CD4-positive, alpha-beta T cell (primary cell): ENCODE measurements at regions not wholly inside any gene's neighbourhood (a gene's known extent, or its start where the extent isn't known, plus 50 kb on each side); places are given as distances from the start of the nearest gene placed in this dataset.

ENCODE experiments used
- ATAC-seq: fragments of 200-7000 bp; cut with Tn5 transposase; one replicate; pipeline ENCODE4 v1.10.0; 2022; ENCODE audit warnings: mild to moderate bottlenecking; ENCODE audit not compliant: poor library complexity
- CTCF ChIA-PET: fragments of 350-600 bp; sonication (Branson Sonifier 250); formaldehyde crosslinking; loops from one replicate; lab custom pipeline; 2021; ENCODE audit warnings: antibody characterized with exemption, inconsistent platforms; lab: Charles Lee
- POLR2A ChIA-PET: fragments of 350-600 bp; sonication (Branson Sonifier 250); formaldehyde crosslinking; loops from one replicate; lab custom pipeline; 2021; ENCODE audit warnings: antibody characterized with exemption, inconsistent platforms; lab: Charles Lee
- DNase-seq, 14 experiments: peaks; one replicate each; pipeline ENCODE4 v3.0.0-alpha.2; 2013 to 2020; ENCODE audit warnings: mixed read lengths in 2 of 14
- H3K27ac ChIP-seq, 2 donors: one replicate each; pipeline versions ENCODE4 v1.5.1 to v1.7.0; 2013; ENCODE audit warnings: low read length in 2 of 2, low read depth in 1 of 2, mild to moderate bottlenecking in 1 of 2
- H3K27me3 ChIP-seq, 2 experiments: 1 replicate in 1 of 2; 2 replicates in 1 of 2; pipeline versions ENCODE4 v1.6.1 to v1.7.0; 2013; ENCODE audit warnings: low read length in 2 of 2, control low read depth in 1 of 2, mild to moderate bottlenecking in 1 of 2, moderate library complexity in 1 of 2; ENCODE audit not compliant: insufficient read depth in 2 of 2, control insufficient read depth in 1 of 2
- H3K36me3 ChIP-seq: one replicate; pipeline ENCODE4 v1.6.1; 2013; ENCODE audit warnings: low read length, control low read depth; ENCODE audit not compliant: insufficient read depth
- H3K4me1 ChIP-seq: one replicate; pipeline ENCODE4 v1.6.1; 2013; ENCODE audit warnings: low read length, control low read depth; ENCODE audit not compliant: insufficient read depth
- H3K4me3 ChIP-seq: one replicate; pipeline ENCODE4 v1.5.1; 2013; ENCODE audit warnings: mild to moderate bottlenecking, low read length, moderate library complexity
- H3K9me3 ChIP-seq, 2 experiments: 1 replicate in 1 of 2; 2 replicates in 1 of 2; pipeline versions ENCODE4 v1.6.1 to v1.7.0; 2013; ENCODE audit warnings: low read length in 2 of 2, mild to moderate bottlenecking in 2 of 2, control low read depth in 1 of 2, moderate library complexity in 1 of 2; ENCODE audit not compliant: control insufficient read depth in 1 of 2, insufficient read depth in 1 of 2
- H3K27ac Mint-ChIP-seq: one replicate; pipeline ENCODE4 v1.8.0; 2020; ENCODE audit warnings: mixed read lengths
- H3K27me3 Mint-ChIP-seq: one replicate; pipeline ENCODE4 v1.8.0; 2021; ENCODE audit warnings: mixed read lengths
- H3K36me3 Mint-ChIP-seq: one replicate; pipeline ENCODE4 v1.8.0; 2021; ENCODE audit warnings: low read depth, mixed read lengths
- H3K4me1 Mint-ChIP-seq: one replicate; pipeline ENCODE4 v1.8.0; 2021; ENCODE audit warnings: low read depth, mixed read lengths
- H3K4me3 Mint-ChIP-seq: one replicate; pipeline ENCODE4 v1.8.0; 2020; ENCODE audit warnings: mild to moderate bottlenecking, mixed read lengths
- H3K9me3 Mint-ChIP-seq: one replicate; pipeline ENCODE4 v1.8.0; 2020; ENCODE audit warnings: mixed read lengths
- intact Hi-C, 2 experiments: fragments of 100-400 bp; cut with DNase I in 1 of 2; cut with micrococcal nuclease in 1 of 2; formaldehyde crosslinking; loops; one replicate each; pipeline versions ENCODE4 v1.15.1 to v1.9.0; 2023 to 2025; cut with DNase I, micrococcal nuclease
- TF ChIP-seq, protein P1 (sequence below): fragments of 200-600 bp; IDR thresholded peaks from one replicate; pipeline ENCODE4 v1.8.0; 2022; ENCODE audit warnings: antibody characterized with exemption, mild to moderate bottlenecking

DNA sequence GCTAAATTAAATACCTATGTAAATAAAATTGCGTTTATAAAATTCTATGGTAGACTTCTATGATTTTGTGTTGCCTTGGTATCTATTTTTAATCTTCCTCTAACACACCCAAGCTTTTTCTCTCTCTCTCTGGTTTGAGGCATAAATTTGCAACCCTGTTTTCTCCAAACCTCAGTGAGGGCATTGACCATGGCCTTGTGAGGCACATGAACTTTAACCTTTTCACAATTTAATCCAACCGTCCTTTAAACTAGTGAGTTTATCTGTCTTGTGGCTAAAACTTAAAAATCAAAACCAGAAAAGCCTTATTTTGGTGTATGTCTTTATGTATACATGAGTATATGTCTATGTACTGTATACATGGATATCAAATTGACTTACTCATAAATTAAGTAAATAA lies 746.6 kb upstream of the B3GALT2 start:
- Mint-ChIP-seq H3K4me3 (no peak overlapping the region), H3K36me3 (peaks cover 4% of the 10 kb centered on the region), H3K9me3 (no peaks in the 10 kb centered on the region), H3K27me3 (no peaks in the 10 kb centered on the region), H3K4me1 (no peaks in the 10 kb centered on the region), H3K27ac (no peak overlapping the region)
- no peak for ATAC-seq
- H3K4me1 ChIP-seq: no peaks in the 10 kb centered on the region
- H3K4me3 ChIP-seq: no peak overlapping the region
- POLR2A ChIA-PET: no interaction called here
- CTCF ChIA-PET: no interaction called here
- no peaks in the 10 kb centered on the region for H3K27me3 ChIP-seq
- no peaks in the 10 kb centered on the region for H3K36me3 ChIP-seq
- H3K27ac ChIP-seq: no peak overlapping the region
- H3K9me3 ChIP-seq: peaks cover 0 to 4% of the 10 kb centered on the region in 2 experiments
- DNase-seq: no peak
- intact Hi-C loops: no loop called here
- TF ChIP-seq, protein P1, sequence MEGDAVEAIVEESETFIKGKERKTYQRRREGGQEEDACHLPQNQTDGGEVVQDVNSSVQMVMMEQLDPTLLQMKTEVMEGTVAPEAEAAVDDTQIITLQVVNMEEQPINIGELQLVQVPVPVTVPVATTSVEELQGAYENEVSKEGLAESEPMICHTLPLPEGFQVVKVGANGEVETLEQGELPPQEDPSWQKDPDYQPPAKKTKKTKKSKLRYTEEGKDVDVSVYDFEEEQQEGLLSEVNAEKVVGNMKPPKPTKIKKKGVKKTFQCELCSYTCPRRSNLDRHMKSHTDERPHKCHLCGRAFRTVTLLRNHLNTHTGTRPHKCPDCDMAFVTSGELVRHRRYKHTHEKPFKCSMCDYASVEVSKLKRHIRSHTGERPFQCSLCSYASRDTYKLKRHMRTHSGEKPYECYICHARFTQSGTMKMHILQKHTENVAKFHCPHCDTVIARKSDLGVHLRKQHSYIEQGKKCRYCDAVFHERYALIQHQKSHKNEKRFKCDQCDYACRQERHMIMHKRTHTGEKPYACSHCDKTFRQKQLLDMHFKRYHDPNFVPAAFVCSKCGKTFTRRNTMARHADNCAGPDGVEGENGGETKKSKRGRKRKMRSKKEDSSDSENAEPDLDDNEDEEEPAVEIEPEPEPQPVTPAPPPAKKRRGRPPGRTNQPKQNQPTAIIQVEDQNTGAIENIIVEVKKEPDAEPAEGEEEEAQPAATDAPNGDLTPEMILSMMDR: no peak

DNA sequence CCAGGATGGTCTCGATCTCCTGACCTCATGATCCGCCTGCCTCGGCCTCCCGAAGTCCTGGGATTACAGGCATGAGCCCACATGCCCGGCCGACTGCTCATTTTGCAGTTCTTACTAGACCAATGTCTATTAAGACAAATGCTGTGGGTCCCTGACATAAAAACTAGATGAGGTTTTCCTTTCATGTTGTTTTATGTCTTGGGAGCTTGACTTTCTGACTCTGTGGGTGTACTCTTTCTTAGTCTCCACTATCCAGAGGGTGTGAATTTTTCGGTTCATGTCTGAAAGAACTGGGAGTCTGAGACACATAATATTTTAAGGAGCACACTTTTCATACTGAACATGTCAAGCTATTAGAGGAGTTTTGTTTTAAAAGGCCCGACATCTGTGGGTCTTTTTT lies 744.9 kb upstream of the B3GALT2 start:
- Histone ChIP-seq H3K27me3 (no peaks in the 10 kb centered on the region), H3K9me3 (peaks cover 4 to 17% of the 10 kb centered on the region in 2 experiments), H3K36me3 (no peaks in the 10 kb centered on the region), H3K4me1 (no peaks in the 10 kb centered on the region), H3K27ac (no peak overlapping the region), H3K4me3 (no peak overlapping the region)
- intact Hi-C loops: no loop called here
- ChIA-PET CTCF (no interaction called here), POLR2A (no interaction called here)
- H3K27me3 Mint-ChIP-seq: no peaks in the 10 kb centered on the region
- H3K4me1 Mint-ChIP-seq: no peaks in the 10 kb centered on the region
- no peak for ATAC-seq
- H3K36me3 Mint-ChIP-seq: peaks cover 8% of the 10 kb centered on the region
- no peaks in the 10 kb centered on the region for H3K9me3 Mint-ChIP-seq
- TF ChIP-seq, protein P1: no peak
- DNase-seq: no peak
- no peak overlapping the region for H3K4me3 Mint-ChIP-seq
- H3K27ac Mint-ChIP-seq: no peak overlapping the region

DNA sequence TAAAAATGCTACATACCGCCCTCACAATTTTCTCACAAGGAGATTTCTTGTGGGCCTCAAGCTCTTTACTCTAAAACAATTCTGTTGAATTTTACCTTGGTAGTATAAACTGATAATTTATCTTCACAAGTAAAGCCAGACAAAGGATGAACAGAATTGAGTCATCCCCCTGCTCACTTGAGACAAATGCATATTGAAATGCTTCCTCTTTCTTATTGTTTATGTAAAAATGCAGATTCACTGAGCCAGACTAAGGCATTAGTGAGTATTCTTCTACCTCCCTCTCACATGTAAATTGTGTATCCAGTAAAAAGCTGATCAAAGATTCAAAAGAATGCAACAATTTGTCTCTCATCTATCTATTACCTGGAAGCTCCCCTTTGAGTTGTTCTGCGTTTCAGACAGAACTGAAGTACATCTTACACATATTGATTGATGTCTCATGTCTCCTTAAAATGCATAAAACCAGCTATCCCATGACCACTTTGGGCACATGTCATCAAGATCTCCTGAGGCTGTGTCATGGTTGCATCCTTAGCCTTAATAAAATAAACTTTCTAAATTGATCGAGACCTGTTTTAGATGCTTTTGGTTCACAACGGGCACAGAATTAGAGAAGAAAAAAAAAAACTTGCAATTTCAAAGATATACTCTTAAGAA lies 743.1 kb upstream of the B3GALT2 start:
- H3K27ac Mint-ChIP-seq: no peak overlapping the region
- CTCF ChIA-PET: no interaction called here

More for the DNA sequence above, 743.1 kb upstream of the B3GALT2 start:
- H3K27ac ChIP-seq: no peak overlapping the region
- POLR2A ChIA-PET: no interaction called here
- no peaks in the 10 kb centered on the region for H3K27me3 ChIP-seq
- no peak for ATAC-seq
- H3K4me3 ChIP-seq: no peak overlapping the region
- intact Hi-C loops: no loop called here
- Mint-ChIP-seq H3K36me3 (peaks cover 9% of the 10 kb centered on the region), H3K9me3 (no peaks in the 10 kb centered on the region), H3K27me3 (no peaks in the 10 kb centered on the region), H3K4me1 (no peaks in the 10 kb centered on the region), H3K4me3 (no peak overlapping the region)
- no peaks in the 10 kb centered on the region for H3K4me1 ChIP-seq
- TF ChIP-seq, protein P1: no peak
- no peak for DNase-seq
- no peaks in the 10 kb centered on the region for H3K36me3 ChIP-seq
- H3K9me3 ChIP-seq: peaks cover 4 to 17% of the 10 kb centered on the region in 2 experiments
